Astrocyte (in vitro differentiated cells and primary cell): ENCODE measurements at regions not wholly inside any gene's neighbourhood (a gene's known extent, or its start where the extent isn't known, plus 50 kb on each side); places are given as distances from the start of the nearest gene placed in this dataset.
A peak's percentile ranks its signal among the peaks of the same experiment; 100 is the strongest.

Experiments used
- DNase-seq: peaks from one replicate; pipeline ENCODE4 v3.0.0-alpha.2; 2010; ENCODE audit warnings: low read depth
- FAIRE-seq: peaks from 2 replicates; lab custom pipeline; 2011; peaks lifted over from hg19 to GRCh38; lab: Jason Lieb, UNC
- H2AFZ ChIP-seq: 2 replicates; pipeline ENCODE4 v1.6.0; 2012; ENCODE audit warnings: low read depth, low read length, inconsistent platforms
- H3K27ac ChIP-seq: 2 replicates; pipeline ENCODE4 v1.5.1; 2011; ENCODE audit warnings: low read depth, low read length, inconsistent platforms
- H3K27me3 ChIP-seq: 2 replicates; pipeline ENCODE4 v1.6.0; 2011; ENCODE audit warnings: low read length, inconsistent platforms; ENCODE audit not compliant: insufficient read depth
- H3K36me3 ChIP-seq: 2 replicates; pipeline ENCODE4 v1.5.1; 2011; ENCODE audit warnings: low read length, inconsistent platforms; ENCODE audit not compliant: insufficient read depth
- H3K4me1 ChIP-seq: 2 replicates; pipeline ENCODE4 v1.5.1; 2011; ENCODE audit warnings: low read length, inconsistent platforms; ENCODE audit not compliant: insufficient read depth
- H3K4me2 ChIP-seq: 2 replicates; pipeline ENCODE4 v1.6.0; 2012; ENCODE audit warnings: low read length, inconsistent platforms
- H3K4me3 ChIP-seq: 2 replicates; pipeline ENCODE4 v1.5.1; 2011; ENCODE audit warnings: low read depth, mild to moderate bottlenecking, low read length, inconsistent platforms; ENCODE audit not compliant: insufficient read depth
- H3K79me2 ChIP-seq: 2 replicates; pipeline ENCODE4 v1.6.0; 2012; ENCODE audit warnings: mild to moderate bottlenecking, low read length, inconsistent platforms; ENCODE audit not compliant: insufficient read depth
- H3K9ac ChIP-seq: 2 replicates; pipeline ENCODE4 v1.6.0; 2012; ENCODE audit warnings: mild to moderate bottlenecking, low read length, inconsistent platforms
- H3K9me3 ChIP-seq: 2 replicates; pipeline ENCODE4 v1.5.1; 2012; ENCODE audit warnings: low read depth, mild to moderate bottlenecking, low read length, inconsistent platforms; ENCODE audit not compliant: insufficient read depth
- H4K20me1 ChIP-seq: 2 replicates; pipeline ENCODE4 v1.6.0; 2012; ENCODE audit warnings: low read length, inconsistent platforms; ENCODE audit not compliant: insufficient read depth
- H3K27ac Mint-ChIP-seq: one replicate; pipeline ENCODE4 v1.8.0; 2021; ENCODE audit warnings: mild to moderate bottlenecking, mixed read lengths; ENCODE audit not compliant: unreplicated experiment
- H3K27me3 Mint-ChIP-seq: one replicate; pipeline ENCODE4 v1.8.0; 2021; ENCODE audit warnings: low read depth, mixed read lengths; ENCODE audit not compliant: unreplicated experiment
- H3K36me3 Mint-ChIP-seq: one replicate; pipeline ENCODE4 v1.8.0; 2021; ENCODE audit warnings: low read depth, mixed read lengths; ENCODE audit not compliant: unreplicated experiment
- H3K4me1 Mint-ChIP-seq: one replicate; pipeline ENCODE4 v1.8.0; 2021; ENCODE audit warnings: low read depth, mixed read lengths; ENCODE audit not compliant: unreplicated experiment
- H3K4me3 Mint-ChIP-seq: one replicate; pipeline ENCODE4 v1.8.0; 2021; ENCODE audit warnings: mild to moderate bottlenecking, moderate library complexity, mixed read lengths; ENCODE audit not compliant: unreplicated experiment
- H3K9me3 Mint-ChIP-seq: one replicate; pipeline ENCODE4 v1.8.0; 2021; ENCODE audit warnings: mild to moderate bottlenecking, mixed read lengths; ENCODE audit not compliant: unreplicated experiment
- CTCF ChIP-seq: IDR thresholded peaks from 2 replicates; pipeline ENCODE4 v1.5.1; 2011; ENCODE audit warnings: low read depth, mild to moderate bottlenecking, inconsistent platforms, low read length, moderate library complexity; ENCODE audit not compliant: insufficient read depth
- EZH2 ChIP-seq: IDR thresholded peaks from 2 replicates; pipeline ENCODE4 v1.6.1; 2012; ENCODE audit warnings: mild to moderate bottlenecking, low read length, inconsistent platforms; ENCODE audit not compliant: insufficient read depth

GRCh38 chr12:27899151-27899661 is 73.3 kb downstream of the PTHLH start:
- FAIRE-seq (peak; percentile 100), DNase-seq (peak; percentile 99)
- Mint-ChIP-seq H3K9me3 (no peaks in the 10 kb centered on the region), H3K4me3 (peak overlapping the region; percentile 9), H3K27me3 (no peaks in the 10 kb centered on the region), H3K27ac (peak overlapping the region; percentile 96), H3K36me3 (no peaks in the 10 kb centered on the region), H3K4me1 (peaks cover 44% of the 10 kb centered on the region)
- peaks cover 7% of the 10 kb centered on the region for H3K4me1 ChIP-seq
- H3K9ac ChIP-seq = peak overlapping the region; percentile 68
- no peak overlapping the region for H2AFZ ChIP-seq
- H3K9me3 ChIP-seq = no peaks in the 10 kb centered on the region
- no peaks in the 10 kb centered on the region for H4K20me1 ChIP-seq
- no peaks in the 10 kb centered on the region for H3K36me3 ChIP-seq
- H3K4me3 ChIP-seq = no peak overlapping the region
- TF ChIP-seq EZH2 (no peak), CTCF (no peak)
- H3K27me3 ChIP-seq = no peaks in the 10 kb centered on the region
- H3K27ac ChIP-seq = peak overlapping the region; percentile 80
- peak overlapping the region; percentile 55 for H3K4me2 ChIP-seq
- H3K79me2 ChIP-seq = no peaks in the 10 kb centered on the region

GRCh38 chr12:27898022-27898421 is 74.5 kb downstream of the PTHLH start:
- Histone ChIP-seq H3K27ac (no peak overlapping the region), H2AFZ (no peak overlapping the region), H3K36me3 (no peaks in the 10 kb centered on the region), H3K9me3 (no peaks in the 10 kb centered on the region), H3K4me1 (peaks cover 7% of the 10 kb centered on the region), H3K27me3 (no peaks in the 10 kb centered on the region), H3K4me3 (no peak overlapping the region), H3K4me2 (no peak overlapping the region), H3K79me2 (no peaks in the 10 kb centered on the region), H3K9ac (no peak overlapping the region), H4K20me1 (no peaks in the 10 kb centered on the region)
- no peak for DNase-seq
- TF ChIP-seq CTCF (no peak), EZH2 (no peak)
- FAIRE-seq = no peak
- H3K27ac Mint-ChIP-seq = peak overlapping the region; percentile 96
- peaks cover 39% of the 10 kb centered on the region for H3K4me1 Mint-ChIP-seq
- H3K9me3 Mint-ChIP-seq = peaks cover 2% of the 10 kb centered on the region
- no peaks in the 10 kb centered on the region for H3K36me3 Mint-ChIP-seq
- H3K4me3 Mint-ChIP-seq = no peak overlapping the region
- H3K27me3 Mint-ChIP-seq = no peaks in the 10 kb centered on the region

DNA sequence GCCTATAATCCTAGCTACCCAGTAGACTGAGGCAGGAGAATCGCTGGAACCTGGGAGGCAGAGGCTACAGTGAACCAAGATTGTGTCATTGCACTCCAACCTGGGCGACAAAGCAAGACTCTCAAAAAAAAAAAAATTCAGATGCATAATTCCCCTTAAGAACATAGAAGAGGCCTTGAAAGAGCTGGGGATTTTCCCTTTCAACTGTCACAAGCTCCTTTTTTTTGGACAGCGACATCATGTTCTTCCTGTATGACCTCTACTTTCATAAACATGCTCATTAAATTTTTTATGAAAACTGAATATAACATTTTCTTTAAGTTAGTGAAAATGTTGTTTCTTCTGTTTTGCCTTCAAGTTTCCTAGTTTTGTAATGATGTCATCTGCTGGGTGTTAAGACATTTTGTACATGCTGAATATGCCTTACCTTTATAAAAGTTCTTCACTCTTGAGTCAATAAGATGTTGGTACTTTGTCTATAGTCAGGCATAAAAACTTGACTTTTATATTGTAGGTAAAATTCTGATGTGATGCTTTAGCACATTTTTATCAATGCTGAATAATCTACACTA is 76.0 kb downstream of the PTHLH start:
- no peak for FAIRE-seq
- Histone ChIP-seq H3K4me3 (no peak overlapping the region), H3K27ac (no peak overlapping the region), H3K79me2 (no peaks in the 10 kb centered on the region), H3K27me3 (no peaks in the 10 kb centered on the region), H3K4me2 (no peak overlapping the region), H3K36me3 (no peaks in the 10 kb centered on the region), H3K9me3 (no peaks in the 10 kb centered on the region), H4K20me1 (no peaks in the 10 kb centered on the region), H3K4me1 (peaks cover 7% of the 10 kb centered on the region), H3K9ac (no peak overlapping the region), H2AFZ (no peak overlapping the region)
- Mint-ChIP-seq H3K4me3 (no peak overlapping the region), H3K9me3 (peaks cover 3% of the 10 kb centered on the region), H3K27me3 (no peaks in the 10 kb centered on the region), H3K36me3 (no peaks in the 10 kb centered on the region), H3K27ac (no peak overlapping the region), H3K4me1 (peaks cover 24% of the 10 kb centered on the region)
- TF ChIP-seq CTCF = no peak
- DNase-seq = no peak
